Glomerular visceral epithelial cell (primary cell): ENCODE measurements at regions not wholly inside any gene's neighbourhood (a gene's known extent, or its start where the extent isn't known, plus 50 kb on each side); places are given as distances from the start of the nearest gene placed in this dataset.
A peak's percentile ranks its signal among the peaks of the same experiment; 100 is the strongest.
"Not testable (repeated sequence)": the region's sequence is repeated elsewhere in the genome, so short reads cannot be mapped to it uniquely, and the experiment has no call there.

Source experiments
- DNase-seq: peaks from one replicate; pipeline ENCODE4 v3.0.0-alpha.2; 2016; ENCODE audit errors: extremely low spot score

DNA sequence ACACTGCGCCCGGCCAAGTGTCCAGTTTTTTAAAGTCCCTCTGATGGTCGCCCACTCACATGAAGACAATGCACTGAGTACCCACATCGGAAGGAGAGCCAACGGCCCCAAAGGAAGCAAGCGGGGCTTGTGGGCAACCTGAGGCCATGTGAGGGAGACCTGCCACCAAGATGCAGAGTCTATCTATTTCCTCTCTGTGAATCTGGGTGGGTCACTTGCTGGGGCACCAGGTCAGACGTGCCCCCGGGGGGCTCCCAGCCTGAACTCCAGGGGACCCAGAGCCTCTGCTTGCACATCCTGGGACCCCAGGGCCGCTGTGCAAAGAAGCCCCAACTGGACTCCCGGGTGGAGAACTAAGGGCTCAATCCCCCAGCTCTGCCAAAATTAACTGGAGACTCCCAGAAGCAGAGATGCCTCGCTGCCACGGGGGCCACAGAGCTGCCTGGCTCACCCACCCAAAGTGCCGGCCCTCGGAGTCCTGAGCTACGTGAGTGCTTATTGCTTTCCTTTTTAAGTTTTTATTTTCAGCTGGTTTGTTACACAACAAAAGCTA lies 106.4 kb downstream of the BRD1 start:
- no peak for DNase-seq

DNA sequence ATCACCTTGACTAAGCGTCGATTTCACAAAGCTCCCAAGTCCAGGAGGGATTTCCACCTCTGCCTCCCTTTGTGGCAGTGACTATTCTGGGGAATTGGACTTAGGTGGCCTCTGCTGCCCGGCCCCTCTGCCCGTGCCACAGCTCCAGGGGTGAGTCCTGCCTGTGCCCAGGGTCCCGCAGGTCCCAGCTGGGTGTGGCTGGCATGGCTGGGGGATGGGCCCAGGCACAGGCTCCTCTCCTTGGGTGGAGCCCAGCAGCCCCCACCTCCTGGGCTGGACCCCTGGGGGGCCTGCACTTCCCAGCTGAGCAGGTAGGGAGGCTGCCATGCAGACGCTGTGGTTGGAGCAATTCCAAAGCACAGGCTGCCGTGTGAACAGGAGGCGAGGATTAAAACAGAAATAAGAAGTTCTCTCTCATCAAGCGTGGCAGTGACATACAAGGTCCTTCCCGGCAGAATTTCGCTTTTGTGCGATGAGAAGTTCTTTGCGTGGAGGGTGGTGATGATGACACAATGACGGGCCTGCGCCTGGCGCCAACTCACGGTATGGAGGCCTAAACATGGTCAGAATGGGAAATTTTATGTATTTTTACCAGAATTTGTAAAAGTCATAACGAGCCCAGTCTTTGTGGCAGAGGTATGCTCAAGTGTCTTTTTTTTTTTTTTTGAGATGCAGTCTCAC lies 107.3 kb downstream of the BRD1 start:
- no peak for DNase-seq

DNA sequence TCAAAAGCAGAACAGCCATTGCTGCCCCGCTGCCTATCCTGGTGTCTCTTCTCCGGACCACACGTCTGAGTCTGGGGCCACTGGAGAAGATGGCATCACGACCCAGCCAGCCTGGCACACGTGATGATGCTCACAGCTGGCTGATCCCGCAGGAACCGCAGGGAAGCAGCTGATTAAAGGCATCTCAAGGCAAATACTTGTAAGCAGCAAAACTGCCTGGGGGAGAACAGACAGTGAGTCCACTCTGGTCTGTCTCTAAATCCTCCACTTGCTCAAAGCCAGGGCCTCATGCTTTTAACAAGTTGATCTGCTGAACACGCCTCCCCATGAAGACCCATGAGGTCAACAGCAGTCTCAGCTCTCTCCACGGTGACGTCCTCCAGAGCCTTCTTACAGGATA lies 108.6 kb downstream of the BRD1 start:
- DNase-seq = no peak

DNA sequence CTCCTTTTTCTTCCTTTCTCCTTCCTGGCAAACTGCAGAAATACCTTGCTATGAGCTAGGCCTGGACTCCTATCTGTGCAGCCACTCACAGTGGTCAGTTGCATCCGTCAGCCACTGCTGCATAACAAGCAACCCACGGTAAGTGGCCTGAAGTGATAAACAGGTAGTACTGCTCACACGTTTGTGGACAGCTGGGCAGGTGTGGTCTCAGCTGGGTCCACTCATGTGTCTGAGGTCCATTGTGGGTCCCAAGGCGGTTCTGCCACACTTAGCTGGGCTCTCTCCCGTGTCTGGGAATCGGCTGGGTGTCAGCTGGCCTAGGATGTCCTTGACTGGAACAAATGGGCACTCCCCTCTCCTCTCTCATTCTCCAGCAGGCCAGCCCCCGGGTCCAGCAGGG lies 109.3 kb downstream of the BRD1 start:
- DNase-seq = no peak

DNA sequence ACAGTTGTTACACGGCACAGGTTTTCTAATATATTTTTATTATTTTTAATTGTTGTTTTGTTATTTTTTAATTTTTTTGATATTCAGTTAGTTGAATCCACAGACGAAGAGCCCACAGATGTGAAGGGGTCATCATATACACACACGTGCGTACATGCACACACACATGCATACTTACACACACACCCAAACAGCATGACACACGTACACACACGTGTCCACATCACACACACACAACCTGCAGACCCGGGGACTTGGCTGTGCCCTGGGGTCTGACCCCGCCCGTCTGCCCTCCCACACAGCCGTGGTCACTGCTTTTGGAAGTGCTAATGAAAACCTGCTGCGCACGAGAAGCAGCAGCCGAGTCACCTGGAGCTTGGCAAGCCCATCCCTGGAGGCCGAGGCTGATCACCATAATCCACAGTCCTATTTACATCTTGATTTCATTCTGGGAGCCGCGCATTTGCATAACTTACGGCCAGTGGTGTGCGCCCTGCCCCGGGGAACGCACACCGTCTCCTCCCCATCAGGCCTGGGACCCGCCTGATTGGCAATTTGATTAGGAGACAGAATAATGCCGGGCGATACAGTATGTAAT lies 110.3 kb downstream of the BRD1 start:
- no peak for DNase-seq

DNA sequence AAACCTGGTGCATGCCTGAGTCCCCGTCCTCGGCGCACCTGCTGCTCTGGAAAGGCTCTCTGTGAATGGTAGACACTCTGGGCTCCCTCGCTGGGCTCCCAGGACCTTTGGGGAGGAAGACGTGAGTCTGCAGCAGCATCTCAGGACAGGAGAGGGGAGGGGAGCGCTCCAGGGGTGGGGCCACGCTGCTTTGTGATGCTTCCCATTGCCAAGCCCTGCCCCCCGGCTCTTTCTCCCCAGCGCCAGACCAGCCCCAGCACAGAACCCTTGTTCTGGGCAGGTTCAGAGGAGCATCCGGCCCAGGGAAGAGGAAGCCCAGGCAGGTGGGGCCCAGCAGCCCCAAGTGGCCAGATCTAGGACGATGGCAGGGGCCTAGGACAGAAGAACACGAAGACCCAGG lies 111.2 kb downstream of the BRD1 start:
- DNase-seq = no peak

DNA sequence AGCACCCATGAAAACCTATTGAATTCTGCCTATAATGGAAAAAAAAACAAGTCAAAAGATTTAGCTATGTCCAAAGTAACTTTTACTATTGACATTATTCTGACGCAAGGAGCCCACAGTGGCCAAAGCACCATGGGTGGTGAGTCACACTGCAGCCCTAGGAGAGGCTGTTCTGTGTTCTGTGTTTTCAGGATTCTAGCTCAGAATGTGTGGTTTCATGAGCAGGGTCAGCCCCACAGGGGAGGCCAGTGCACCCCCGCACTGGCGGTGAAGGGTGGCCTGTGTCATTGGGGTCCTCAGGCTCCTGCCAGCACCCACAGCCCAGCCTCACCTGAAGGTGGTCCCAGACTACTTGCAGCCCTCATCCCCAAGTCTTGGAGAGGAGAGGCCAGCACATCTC lies 112.2 kb downstream of the BRD1 start:
- DNase-seq = no peak

DNA sequence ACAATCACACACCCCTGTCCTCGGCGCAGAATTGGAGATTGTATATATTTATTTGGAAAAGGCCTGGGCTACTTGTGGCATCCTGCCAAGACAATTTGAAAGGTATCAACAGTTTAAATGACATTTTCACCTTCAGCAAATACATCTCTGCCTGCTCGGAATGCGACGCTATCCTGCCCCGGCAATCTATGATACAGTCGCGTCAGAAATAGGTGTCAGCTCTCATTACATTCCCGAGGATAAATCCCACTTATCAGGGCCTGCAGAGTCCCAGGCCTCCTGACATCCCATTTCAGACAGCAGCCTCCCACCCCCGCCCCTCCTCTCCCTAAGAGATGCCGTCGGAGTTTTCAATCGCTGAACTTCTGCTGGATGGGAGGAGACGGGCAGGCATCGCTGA lies 114.7 kb downstream of the BRD1 start:
- DNase-seq = no peak

DNA sequence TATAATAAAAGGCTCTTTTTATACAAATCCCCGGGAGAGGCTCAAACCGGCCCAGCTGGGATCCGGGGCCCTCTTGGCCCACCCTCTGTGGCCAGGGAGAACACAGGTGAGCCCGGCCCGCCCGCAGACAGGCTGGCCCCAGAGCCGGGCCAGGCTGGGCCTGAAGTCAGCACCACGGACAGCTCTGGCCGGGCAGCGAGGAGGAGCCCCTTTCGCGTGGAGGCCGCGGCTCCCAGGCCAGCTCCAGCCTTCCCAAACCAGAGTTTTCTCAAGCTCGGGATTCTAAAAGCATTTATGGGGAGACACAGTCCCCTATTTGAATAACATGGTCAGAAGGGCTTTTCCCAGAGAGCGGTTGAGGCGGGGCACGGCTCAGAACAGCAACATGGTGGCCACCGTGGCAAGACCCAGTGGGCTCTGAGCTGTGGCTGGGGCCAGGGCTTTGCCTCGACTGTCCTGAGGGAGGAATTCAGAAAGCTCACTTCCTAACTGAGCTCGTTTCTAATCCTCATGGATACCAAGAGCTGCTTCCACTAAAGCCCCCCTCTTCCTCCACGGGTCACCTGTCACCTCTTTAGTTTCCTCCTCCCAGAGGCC lies 115.4 kb downstream of the BRD1 start:
- peak; percentile 3 for DNase-seq

DNA sequence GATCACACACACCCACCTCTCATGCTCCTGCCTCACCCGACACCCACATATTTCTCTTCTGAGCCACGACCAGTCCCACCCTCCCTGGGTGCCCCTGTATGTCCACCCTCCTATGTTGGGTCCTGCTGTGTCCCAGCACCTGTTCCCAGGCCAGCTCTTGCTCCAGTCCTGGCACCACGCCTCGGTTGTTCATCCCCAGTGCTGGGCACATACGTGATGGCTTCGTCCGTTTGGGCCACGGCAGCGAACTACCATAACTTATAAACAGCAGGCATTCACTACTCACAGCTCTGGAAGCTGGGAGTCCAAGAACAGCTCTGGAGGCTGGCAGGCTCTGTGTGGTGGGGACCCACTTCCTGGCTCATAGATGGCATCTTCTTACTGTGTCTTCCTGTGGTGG lies 116.9 kb downstream of the BRD1 start:
- DNase-seq = no peak

DNA sequence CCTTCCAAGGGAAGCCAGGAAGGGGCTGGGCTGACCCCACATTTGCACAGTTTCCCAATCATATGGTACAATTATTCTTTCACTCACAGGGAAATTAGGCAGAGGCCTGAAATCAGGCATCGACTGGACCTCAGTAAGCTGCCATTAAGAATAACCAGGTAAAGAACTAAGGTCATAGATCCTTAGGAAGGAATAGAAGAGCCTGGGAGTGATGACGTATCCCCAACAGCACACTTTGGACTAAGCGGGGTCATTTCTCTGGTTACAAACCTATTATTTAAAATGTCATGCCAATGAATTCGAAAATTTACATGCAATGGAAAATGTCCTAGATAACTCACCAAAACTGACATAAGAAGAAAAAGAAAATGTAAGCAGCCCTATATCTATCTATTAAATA lies 118.2 kb downstream of the BRD1 start:
- DNase-seq = no peak

DNA sequence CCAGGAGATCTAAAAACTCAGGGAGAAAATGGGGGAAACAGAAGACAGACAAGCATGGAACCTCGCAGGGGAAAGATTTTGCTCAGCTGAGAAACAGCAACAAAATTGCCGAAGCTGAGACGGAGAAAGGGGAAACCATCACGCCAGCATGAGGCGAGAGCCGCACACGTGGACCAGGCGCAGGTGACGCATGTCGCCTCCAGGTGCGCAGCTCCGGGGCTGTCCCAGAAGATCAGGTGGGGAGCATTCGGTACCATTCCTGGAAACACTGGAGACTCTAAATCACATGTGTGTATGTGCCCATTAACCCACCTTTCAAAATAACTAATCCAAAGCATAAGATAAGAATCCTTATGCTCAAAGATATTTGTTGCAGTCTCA lies 121.7 kb downstream of the BRD1 start:
- DNase-seq = no peak

DNA sequence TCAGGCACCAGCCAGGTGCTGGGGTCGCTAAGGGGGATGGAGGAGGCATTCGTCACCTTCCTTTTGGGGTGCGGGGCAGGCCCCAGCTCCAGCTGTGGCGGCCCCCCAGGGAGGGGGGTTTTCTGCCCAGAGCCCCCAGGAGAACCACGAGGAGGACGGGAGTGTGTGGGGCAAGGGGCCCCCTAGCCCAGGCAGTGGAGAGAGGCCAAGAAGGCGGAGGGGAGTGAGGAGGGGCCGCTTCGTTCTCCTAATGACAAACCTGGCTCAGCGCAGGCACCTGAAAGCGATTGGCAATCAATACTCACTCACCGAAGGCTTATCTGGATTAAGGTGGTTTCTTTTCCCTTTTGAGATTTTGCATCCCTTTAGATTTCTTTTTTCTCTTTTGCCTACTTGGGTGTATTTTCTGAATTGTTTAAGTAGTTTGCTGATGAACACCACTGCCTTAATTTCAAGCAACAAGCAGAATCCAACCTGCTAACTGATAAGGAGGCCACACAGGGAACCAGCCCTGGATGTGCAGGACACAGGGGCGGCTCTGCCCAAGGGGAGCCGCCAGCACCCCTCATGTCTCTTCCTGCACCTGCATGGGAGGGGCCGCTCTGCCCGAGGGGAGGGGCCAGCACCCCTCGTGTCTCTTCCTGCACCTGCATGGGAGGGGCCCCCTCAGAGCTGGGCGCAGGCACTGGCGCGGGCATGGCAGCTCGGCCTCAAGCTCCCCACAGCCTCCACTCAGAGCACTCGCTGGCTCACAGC lies 122.3 kb downstream of the BRD1 start:
- DNase-seq = no peak

DNA sequence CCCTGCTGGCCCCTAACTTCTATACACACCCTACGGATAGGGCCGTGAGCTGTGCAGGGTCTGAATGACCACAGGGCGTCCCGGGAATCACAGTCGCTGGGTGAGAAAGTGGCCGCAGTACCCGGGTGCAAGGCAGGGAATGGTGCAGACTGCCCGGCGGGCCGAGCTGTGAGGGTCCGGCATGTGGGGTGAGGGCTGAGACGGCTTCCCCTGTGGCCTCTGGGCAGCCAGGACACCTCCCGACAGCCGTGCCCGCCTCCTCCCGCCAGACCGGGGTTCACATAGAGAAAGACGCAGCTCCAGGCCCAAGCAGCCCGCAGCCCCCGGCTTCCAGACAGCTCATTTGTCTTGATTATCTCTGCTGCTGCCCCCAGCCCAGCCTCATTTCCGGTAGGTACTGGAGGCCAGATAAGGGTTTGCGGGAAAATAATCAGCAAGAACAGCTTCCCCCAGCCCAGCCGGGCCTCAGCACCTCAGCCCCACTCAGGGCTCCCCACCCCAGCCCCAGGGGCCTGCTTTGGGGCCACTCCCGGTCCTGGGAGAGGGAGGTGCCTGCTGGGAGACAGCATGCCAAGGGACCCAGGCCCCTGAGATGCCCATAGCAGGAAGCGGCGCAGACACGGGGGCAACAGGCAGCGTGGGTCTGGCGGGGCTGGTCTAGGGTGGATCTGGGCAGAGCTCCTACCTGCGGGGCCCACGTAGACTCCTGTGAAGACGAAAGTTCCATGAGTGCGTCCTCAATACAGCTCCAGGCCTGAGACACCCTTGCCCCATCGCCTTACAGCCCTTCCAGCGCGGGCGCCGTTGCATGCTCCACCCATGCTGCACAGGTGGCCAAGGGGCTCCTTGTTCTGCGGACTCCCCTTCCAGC lies 123.1 kb downstream of the BRD1 start:
- no peak for DNase-seq

DNA sequence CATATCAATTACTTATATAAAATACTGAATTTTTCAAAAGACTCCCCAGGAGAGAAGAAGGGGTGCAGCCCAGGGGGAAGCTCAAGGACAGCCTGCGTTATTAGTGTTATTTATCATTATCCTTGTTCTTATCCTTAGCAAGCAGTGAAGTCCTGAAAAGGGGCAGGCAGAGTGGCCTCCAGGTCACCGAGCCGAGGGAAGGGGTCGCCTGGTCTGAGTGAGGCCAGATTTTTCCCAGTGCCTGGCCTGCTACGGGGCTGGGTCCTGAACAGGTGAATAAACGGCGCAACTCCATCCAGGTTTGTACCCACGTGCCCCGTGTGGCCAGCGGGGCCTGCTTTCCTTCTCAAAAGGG lies 123.7 kb downstream of the BRD1 start:
- no peak for DNase-seq

DNA sequence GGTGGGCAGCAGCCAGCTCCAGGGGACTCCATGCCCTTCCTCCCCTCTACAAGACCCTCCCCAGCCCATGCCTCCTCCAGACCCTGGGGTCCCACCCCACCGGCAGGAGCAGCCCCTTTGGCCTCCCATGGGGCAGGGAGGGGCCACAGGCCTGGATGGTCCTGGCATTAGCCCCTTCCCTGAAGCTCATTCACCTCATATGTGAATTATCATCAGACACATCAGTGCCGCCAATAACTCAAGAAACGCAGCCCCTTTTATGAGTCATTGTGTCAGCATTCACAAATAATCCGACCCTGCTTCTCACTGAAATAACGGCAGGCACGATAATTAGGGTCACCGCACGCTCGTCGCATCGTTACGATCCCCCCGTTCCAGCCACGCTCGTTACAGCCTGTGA lies 124.2 kb downstream of the BRD1 start:
- no peak for DNase-seq

DNA sequence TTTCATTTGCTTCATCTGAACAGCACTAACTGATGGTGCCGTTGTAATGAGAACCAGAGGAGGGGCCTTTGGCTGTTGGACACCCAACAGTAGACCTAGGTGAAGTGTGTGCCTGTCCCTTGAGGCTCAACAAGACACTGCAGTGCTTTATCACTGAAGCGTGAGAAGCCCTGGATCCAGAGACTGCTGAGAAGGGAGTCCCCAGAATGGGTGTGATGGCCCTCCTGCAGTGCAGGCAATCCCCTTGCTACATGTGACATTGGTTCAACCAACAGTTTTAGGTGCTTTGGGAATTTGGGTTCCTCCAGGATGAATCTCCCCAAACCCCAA lies 125.6 kb downstream of the BRD1 start:
- DNase-seq = no peak

DNA sequence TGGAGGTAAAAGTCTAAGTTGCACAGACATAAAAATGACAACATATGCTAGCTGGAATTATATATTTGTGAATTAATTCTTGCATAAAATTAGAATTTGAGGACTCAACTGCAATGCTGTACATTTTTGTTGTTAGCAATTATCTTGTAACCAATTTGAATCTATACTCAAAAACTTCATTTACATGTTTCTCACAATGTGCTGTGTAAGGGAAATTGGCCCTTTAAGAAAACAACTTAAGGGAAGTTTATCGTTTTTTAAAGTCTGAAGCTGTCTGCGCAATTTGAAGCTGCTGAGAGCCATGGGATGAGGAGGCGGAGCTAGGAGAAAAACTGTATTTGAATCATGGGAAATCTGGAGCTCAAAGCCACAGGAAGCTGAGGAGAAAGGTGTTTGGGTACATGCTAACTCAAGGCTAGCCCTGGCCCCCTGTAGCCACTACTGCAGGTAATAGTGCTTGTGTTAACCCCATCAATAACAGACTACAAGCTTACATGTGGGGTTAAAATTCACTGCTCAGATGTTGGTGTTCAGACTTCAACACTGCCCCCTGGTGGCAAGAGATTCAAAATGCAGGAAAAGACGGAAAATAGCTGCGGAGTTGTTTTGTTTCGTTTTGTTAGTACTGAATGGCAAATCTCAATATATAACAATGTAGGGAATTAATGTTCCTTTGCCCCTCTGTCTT lies 126.1 kb downstream of the BRD1 start:
- DNase-seq = no peak

DNA sequence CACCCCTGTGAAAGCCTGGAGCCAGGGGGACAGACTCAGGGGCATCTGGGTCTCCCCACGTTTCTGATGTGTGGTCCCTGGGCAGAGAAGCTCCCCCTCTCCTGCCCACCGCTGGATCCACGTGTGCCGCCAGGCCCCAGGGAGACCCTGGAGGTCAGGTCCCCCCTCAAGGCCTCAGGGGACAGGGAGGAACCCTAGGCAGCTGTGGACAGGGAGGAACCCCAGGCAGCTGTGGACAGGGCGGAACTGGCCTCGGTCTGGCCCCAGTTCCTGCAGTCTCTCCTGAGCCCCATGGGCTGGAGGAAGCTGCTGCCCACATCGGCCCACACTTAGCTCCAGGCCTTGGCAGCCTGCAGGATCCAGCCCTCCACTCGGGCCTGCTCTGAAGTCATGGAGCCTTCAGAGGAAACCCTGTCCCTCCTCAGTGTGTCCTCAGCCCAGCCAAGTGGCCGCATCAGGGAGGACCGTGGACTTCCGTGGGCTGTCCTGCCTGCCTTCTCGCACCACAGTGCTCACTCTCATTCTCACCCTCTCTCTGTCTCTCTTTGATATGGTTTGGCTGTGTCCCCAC lies 127.7 kb downstream of the BRD1 start:
- DNase-seq = no peak

DNA sequence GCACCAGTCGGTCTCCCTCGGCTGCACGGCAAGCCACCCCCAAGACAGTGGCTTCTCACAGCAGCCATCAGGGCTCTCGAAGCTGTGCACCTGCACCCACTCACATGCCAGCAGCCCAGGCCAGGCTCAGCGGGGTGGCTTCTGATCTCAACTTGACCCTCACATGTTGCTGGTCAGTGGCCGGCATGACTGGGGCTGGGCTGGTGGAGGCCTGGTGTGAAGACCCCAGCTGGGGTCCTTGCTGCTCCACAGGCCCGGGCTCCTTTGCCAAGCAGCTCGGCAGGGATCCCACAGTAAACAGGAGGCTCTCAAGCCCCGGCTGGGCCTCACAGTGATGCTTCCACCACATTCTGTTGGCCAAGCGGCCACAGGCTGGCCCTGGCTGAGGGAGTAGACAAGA lies 128.2 kb downstream of the BRD1 start:
- DNase-seq = no peak

DNA sequence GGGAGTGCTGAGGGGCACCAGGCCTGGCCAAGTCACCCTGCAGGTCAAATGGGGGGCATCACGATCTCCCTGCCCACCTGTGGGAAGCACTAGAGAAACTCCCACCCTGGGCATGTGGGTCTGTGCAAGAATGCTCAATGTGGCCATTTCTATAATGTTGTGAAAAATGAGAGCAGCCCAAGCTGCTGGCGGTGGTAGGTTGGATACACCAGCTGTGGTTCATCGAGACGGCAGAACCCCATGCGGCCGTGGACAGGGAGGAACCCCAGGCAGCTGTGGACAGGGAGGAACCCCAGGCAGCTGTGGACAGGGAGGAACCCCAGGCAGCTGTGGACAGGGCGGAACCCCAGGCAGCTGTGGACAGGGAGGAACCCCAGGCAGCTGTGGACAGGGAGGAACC lies 129.1 kb downstream of the BRD1 start:
- not testable (repeated sequence) for DNase-seq
